ENCODE measurements at regions not wholly inside any gene's neighbourhood (a gene's known extent, or its start where the extent isn't known, plus 50 kb on each side); places are given as distances from the start of the nearest gene placed in this dataset.
"Not testable (repeated sequence)": the region's sequence is repeated elsewhere in the genome, so short reads cannot be mapped to it uniquely, and the experiment has no call there.

DNA sequence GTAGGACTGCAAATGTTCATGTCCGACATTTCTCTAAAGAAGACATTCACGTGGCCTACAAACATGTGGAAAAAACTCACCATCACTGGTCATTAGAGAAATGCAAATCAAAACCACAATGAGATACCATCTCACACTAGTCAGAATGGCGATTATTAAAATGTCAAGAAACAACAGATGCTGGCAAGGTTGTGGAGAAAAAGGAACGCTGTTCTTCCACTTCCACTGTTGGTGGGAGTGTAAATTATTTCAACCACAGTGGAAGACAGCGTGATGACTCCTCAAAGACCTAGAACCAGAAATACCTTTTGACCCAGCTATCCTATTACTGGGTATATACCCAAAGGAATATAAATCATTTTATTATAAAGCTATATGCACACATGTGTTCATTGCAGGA is 253.9 kb upstream of the UBASH3B start:
- DNase-seq (ENCODE audit: low read depth) = not testable (repeated sequence)

DNA sequence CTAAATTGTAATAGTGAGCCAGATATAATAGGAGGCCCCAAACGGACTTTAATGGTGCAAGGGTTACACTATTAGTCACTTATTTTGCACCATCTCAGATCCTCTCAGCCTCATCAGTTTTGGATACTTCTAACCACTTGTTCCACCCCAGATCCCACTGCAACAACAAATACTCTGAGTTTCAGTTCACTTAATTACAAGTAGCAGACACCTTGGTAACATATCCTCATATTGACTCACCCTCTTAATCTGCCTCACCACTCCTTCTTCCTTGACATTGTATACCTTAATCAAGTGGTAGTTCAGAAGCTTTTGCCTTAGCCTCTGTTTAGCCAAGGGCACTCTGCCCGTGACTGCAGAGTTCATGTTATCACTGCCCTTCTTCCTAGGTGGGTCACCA is 256.1 kb upstream of the UBASH3B start:
- no peak for DNase-seq (ENCODE audit: low read depth)

DNA sequence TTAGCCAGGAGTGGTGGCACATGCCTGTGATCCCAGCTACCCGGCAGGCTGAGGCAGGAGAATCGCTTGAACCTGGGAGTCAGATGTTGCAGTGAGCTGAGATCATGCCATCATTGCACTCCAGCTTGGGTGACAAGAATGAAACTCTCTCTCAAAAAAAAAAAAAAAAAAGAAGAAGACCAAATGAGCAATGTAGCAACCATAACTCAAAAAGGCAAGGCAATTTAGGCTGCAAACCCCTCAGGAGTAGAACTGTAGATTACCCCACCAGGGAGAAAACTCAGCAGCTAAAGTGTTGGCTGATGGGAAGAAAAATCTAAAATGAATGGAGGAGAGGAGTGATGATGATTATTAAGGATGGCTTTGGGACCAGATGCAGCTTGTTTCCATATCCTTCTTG is 256.7 kb upstream of the UBASH3B start:
- DNase-seq (ENCODE audit: low read depth) = no peak

DNA sequence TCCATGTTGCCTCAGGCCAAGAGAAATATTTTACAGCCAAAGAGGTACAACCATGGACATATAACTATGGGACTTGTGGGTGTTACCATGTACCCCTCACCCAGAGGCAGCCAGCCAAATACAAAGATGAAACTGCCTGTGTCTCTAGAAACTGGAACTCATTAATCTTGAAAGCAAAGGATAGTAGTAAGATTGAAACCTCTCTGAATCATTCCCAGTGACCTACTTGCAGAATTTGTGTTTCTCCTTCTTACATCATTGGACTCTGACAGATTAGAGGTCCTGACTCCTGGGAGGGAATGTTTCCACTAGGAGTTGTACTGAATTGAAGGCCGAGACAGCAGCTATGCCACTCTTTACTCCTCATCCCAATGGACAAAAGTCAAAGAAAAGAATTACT is 257.4 kb upstream of the UBASH3B start:
- no peak for DNase-seq (ENCODE audit: low read depth)

DNA sequence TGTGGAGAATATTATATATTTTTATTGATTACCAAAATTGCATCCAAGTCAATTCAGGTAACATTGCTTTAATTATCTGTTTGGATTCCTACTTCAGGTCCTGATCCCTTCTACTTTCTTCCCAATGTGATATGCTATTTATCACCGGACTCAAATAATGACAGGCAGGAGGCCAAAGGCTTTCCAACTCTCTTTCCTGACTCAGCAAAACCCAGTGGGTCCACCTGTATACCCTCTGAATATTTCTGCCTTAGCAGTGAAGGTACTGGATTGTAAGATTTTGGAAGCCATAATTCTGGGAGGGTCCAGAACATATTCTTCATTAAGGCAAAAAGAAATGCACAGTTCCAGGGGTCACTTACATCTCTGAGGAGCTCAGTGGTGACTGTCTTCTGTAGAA is 260.2 kb upstream of the UBASH3B start:
- DNase-seq (ENCODE audit: low read depth) = no peak

DNA sequence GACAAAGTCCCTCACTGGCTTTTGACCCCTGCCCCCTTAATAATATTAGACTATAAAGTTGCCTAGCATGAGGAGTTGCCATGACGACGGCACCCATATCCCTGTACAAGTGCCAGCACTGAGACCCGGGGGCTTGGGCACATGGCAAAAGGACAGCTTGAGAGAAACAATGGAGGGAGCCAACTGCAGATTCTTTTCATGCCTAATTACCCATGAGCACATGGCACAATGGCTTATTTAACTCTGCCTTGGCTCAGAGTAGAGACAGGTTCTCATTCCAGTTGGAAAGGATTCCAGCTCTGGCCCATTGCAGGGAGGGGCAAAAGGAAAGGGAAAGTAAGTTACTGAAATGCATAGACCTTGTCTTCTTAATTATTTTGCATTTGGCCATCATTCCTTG is 261.2 kb upstream of the UBASH3B start:
- DNase-seq (ENCODE audit: low read depth) = no peak

DNA sequence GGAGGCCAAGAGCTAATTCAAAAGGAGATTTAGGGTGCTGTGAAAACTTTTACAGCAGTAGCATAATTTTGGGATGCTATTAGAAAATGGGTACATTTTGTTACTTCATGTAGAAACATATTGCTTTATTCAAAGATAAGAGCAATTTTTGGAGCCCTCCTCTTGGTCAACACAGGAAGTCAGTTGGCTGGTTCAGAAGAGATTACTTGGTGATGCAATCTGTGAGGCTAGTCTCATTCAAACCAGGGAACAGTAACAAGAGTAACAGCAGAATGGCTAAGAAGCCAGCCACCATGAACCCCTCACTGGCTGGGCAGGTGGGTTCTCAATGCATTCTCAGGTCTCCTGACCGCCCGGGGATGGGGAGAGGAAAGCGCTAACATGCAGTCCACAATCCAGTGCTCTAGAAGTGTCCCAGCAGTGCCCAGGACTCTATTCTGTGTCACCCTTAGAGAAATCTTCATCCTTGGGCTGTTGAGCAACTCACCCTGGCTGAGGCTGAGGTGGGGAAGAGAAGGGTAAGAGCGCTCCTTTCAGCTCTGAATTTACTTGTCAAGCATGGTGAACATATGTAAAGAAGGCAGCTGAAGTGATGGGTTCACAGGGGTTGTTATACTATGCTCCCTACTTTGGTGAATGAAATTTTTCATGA is 262.2 kb upstream of the UBASH3B start:
- no peak for DNase-seq (ENCODE audit: low read depth)

DNA sequence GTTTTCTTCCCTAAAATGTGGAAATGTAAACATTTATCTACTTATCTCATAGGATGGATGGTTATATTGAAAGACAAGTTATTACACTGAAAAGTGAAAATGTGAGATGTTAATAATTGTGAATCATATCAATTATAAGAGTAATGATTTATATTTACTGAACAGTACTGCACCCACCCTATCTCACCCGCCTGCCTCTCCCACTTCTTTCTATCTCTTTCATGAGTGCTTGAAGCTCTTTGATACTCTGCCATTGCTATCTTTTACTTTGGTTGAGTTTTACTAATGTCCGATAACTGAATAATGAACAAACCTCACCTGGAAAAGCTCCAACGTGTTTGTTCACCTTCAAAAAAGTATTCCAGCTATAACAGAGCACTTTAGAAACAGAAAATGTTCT is 263.0 kb upstream of the UBASH3B start:
- no peak for DNase-seq (ENCODE audit: low read depth)

DNA sequence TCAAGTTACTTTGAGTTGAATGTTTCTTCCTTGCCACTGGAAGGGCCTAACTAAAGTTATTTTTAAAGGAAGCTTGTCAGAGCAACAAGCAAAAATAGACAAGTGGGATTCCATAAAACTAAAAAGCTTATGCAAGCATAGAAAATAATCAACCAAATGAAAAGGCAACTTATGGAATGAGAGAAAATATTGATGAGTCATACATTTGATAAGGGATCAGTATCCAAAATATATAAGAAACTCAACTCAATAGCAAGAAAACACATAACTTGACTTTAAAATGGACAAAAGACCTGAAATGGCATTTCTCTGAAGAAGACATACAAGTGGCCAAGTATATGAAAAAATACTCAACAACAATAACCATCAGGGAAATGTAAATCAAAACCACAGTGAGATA is 264.5 kb upstream of the UBASH3B start:
- no peak for DNase-seq (ENCODE audit: low read depth)

DNA sequence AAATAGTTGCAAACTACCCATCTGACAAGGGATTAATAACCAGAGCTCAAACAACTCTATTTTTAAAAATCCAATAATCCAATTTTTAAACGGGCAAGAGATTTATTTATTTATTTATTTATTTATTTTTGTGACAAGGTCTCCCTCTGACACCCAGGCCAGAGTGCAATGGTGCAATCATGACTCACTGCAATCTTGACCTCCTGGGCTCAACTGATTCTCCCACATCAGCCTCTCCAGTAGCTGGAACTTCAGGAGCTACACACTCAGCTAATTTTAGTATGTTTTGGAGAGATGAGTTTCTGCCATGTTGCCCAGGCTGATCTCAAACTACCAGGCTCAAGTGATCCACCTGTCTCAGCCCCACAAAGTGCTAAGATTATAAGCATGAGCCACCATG is 267.2 kb upstream of the BLID start:
- DNase-seq (ENCODE audit: low read depth) = no peak

DNA sequence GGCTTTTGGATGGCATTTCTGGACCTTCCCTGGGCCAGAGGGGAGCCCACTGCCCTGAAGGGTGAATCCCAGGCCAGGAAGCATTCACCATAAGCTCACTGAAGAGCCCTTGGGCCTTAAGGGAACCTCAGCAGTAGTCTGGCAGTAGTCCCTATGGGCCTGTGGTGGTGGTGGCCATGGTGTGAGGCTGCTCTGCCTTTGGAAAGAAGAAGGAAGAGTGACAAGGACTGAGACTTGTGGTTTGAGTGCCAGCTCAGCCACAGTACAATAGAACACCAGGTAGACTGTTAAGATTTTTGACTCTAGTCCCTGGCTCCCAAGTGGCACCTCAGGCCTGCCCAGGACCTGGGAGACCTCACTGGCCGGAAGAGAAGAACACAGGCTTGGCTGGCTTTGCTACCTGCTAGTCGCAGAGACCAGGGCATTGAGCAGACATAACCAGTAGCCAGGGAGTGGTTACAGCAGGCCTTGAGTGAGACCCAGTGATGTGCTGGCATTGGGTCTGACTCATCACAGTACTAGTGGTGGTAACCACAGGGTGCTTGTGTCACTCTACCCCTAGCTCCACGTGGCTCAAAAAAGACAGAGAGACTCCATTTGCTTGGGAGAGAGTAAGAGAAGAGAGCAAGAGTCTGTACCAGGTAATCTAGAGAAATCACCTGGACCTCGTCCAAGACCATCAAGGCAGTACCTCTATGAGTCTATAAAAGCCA is 259.8 kb upstream of the BLID start:
- peak; percentile 38 for DNase-seq (ENCODE audit: low read depth)

DNA sequence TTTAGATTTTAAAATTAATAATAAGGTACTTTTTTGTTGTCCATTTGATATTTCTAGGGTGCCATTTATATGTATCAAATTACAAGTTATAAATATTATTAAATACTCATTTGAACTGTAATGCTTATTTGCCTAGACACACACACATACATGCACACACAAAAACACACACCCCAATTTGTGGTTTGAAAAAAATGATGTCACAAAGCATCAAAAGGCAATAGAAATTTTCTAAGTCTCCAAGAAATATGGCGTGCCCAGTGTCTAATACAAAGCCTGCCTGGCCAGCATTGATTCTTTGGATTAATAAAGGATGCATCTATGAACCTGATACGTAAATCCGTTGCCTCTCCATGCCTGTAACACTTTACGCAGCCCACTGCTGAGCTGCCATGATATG is 252.8 kb upstream of the BLID start:
- DNase-seq (ENCODE audit: low read depth) = no peak

DNA sequence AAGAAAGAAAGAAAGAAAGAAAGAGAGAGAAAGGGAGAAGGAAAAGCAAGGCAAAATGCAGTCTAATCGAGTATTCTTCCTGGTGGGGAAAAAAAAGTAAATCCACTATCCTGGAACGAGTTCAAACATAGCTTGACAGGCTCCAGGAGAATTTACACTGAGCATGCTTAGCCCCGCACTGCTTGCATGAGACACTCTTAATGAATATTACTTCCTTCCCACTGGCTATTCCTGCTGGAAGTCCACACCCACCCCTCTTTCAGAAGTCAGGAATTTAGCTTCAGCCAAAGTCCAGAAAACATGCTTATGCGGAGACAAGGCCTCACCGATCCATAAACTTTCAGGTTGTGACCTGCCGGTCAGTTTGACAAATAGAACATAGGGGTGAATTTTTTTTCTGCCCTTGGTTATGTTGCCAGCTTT is 251.8 kb upstream of the BLID start:
- no peak for DNase-seq (ENCODE audit: low read depth)

DNA sequence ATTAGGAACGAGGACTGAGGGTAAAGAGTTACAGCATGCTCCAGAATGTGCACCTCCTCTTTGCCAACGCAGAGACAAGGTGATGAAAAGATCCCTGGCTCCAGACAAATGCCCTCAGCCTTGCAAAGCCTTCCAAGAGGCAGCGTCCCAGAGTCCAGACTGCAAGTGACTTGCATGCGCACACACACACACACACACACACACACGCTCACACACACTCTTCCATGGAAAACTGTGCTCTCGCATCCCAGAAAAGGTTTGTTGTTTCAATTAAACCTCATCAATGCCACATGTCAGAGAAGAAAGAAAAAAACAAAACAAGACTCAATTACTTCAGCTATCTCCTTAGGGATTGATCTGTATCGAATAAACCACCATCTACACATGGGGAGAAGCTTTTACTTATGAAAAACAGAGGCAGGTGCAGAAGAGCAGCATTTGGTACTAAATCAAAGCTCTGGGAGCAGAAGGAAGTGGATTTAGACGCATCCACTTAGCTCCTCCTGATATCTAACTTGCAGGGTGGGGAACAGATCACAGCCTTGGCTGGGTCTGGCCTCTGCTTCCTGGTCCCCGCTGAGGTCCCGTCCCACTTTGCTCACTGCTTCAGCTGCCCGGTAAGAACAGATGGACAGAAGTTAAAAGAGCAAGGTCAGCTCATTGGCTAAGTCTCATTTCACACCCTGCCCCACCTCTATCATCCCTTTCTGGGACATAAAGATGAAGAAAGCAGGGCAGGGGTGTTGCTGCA is 249.8 kb upstream of the BLID start:
- no peak for DNase-seq (ENCODE audit: low read depth)

DNA sequence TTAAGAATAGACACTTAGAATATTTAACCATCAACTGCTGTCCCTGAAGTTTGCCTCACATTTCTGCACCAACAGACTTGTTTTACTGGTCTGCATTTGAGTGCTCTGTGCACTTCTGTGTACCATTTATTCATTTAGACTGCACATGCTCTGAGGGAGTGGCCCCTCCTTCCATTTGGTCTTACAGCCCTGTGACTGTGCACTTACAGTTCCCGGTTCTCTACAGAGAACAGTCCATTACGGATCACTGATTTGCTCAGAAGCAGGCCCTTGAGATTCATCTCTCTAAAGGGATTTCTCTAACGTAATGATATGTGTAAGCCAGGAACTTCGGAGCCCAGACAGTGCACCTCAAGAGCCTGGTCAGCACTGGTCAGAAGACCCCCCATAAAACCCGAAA is 247.3 kb upstream of the BLID start:
- DNase-seq (ENCODE audit: low read depth) = no peak

DNA sequence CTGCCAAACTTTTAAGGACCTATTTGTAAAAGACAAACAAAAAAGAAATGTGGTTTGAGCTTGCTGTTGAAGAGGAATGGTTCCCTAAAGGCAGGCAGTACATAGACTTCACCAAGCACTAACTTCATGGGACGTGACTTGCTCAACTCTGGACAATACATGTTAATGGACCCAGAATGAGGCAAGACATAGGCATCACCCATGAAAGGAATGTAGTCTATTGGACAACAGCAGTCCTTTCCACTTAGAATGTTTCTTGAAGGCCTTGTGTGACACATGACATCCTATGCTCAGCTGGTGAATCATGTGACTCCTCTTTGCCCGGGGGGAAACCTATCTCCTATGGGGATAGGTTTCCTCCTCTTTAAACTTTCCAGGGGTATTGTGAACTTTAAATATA is 246.4 kb upstream of the BLID start:
- no peak for DNase-seq (ENCODE audit: low read depth)

DNA sequence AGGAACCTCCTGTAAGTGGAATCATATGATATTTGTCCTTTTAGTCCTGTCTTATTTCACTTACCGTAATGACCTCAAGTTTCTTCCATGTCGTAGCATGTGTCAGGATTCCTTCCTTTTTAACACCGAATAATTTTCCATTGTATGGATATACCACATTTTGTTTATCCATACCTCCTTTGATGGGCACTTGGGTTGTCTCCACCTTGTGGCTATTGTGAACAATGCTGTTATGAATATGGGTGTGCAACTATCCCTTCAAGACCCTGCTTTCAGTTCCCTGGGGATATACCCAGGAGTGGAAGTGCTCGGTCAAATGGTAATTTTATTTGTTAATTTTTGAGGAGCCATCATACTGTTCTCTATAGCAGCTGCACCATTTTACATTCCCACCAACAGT is 244.9 kb upstream of the BLID start:
- DNase-seq (ENCODE audit: low read depth) = no peak

DNA sequence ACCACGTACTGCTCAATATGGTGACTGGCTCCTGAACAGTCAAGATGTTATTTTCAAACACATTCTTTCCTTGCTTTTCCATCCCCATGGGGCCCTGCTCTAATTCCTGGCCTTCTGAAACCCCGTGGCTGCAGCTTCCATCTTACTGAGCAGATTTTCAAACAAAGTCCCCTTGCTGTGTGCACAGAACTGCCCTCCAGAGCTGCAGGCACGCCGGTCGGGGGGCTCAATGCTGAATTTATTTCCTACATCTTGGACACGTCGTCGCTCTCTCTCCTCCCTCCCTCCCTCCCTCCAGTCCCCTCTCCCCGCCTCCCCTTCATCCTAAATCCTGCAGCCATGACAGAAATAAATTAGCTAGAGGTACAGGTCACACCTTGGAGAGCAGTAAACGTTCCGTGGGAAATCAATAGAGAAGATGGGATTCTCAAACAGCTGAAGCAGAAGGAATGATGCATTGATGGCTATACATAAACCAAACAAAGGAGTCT is 243.1 kb upstream of the BLID start:
- no peak for DNase-seq (ENCODE audit: low read depth)

DNA sequence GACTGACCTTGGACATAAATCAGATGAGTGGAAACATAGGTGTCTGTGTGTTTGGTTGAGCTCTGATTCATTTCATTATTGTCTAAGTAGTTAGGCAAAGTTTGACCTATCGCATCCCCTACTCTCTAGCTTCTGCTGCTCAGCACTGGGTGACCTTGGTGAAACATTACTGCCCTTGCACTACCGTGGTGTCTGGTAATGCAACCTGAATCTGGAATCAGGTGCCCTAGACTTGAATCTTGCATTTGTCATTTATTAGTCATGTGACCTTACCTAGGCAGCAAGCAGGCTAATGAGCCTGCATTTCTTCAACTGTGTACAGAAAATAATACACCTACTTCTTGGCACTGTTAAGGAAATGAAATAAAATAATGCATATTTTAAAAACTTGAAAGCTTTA is 242.3 kb upstream of the BLID start:
- no peak for DNase-seq (ENCODE audit: low read depth)

DNA sequence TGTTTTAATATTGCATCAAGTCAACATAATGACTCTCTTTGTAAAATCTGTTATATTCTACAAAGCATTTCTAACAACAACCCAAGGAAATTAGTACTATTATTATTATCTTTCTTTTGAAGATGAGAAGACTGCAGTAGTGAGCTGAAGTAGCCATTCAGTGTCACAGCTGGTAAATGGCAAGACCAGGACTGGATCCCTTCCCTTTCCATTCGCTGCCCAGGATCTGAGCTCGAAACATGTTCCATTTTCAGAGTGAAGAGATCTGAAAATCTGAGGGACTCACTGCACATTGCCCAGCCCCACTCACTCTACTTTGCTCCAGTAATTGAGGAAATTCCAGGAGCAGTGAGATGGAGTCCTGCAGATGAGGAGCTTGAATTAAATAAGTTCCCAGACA is 240.0 kb upstream of the BLID start:
- no peak for DNase-seq (ENCODE audit: low read depth)

DNA sequence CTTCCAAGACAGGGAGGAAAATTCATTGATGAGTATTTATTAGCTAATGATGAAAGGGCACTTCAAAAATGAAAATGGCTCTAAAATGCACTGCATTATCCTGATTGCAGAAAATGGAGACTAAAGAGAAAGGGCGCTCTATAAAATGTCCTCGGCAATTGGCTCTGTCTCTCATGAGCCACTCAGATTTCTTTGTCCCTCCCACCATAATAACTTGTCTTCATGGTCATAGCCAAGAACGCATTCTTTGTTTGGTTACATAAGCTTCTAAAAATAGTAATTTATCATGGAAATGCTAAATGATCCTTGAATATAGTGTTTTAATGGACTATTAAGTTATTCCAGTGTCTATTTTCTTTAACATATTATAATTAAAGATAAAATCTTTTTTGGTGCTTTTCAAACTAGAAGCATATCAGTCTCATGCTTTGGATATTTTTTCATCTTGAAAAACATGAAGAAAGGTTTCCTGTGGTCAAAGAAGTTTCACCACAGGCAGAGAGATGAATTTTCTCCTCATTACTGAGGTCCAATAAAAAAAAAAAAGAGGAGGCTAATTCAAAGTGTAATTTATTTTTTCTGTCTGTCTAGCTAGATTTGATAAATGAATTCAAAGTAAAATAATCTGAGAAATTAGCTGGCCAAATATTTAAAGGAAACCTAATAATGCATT is 238.1 kb upstream of the BLID start:
- DNase-seq (ENCODE audit: low read depth) = no peak

DNA sequence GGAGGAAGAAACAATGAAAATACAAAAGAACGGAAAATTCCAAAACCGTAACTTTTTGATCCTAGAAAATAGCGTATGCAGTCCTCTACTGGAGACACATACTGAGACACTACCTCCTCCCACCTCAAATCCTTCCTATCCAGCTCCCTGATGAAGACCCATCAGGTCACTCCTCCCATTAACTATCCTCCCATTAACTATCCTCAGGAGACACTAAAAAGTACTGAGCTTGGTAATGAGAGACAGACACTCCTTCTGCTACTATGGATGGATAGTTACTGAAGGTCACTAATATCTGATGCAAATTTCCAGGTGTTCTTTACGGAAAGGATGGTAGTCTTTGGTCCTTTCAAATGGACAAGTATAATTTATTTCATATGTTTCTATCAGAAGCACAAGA is 237.5 kb upstream of the BLID start:
- no peak for DNase-seq (ENCODE audit: low read depth)
